ENCODE measurements at regions not wholly inside any gene's neighbourhood (a gene's known extent, or its start where the extent isn't known, plus 50 kb on each side); places are given as distances from the start of the nearest gene placed in this dataset.

- DNase-seq (ENCODE audit: extremely low read depth in 1 of 11, low read depth in 9 of 11, low spot score in 4 of 11) = no peak
These were observed 106.3 kb upstream of the THY1 start for GRCh38 chr11:119529063-119529845.

- DNase-seq (ENCODE audit: extremely low read depth in 1 of 11, low read depth in 9 of 11, low spot score in 4 of 11) = no peak
These were observed 102.9 kb upstream of the THY1 start for GRCh38 chr11:119525867-119526196.

GRCh38 chr11:119525180-119525866 lies 102.4 kb upstream of the THY1 start:
- no peak for DNase-seq (ENCODE audit: extremely low read depth in 1 of 11, low read depth in 9 of 11, low spot score in 4 of 11)

GRCh38 chr11:119523539-119524157 lies 100.7 kb upstream of the THY1 start:
- DNase-seq (ENCODE audit: extremely low read depth in 1 of 11, low read depth in 9 of 11, low spot score in 4 of 11) = no peak

GRCh38 chr11:119522609-119523008 lies 99.6 kb upstream of the THY1 start:
- no peak for DNase-seq (ENCODE audit: extremely low read depth in 1 of 11, low read depth in 9 of 11, low spot score in 4 of 11)

- DNase-seq (ENCODE audit: extremely low read depth in 1 of 11, low read depth in 9 of 11, low spot score in 4 of 11) = no peak
These were observed 98.6 kb upstream of the THY1 start for GRCh38 chr11:119521551-119521950.

- DNase-seq (ENCODE audit: extremely low read depth in 1 of 11, low read depth in 9 of 11, low spot score in 4 of 11) = no peak
These were observed 98.0 kb upstream of the THY1 start for GRCh38 chr11:119520966-119521365.

- DNase-seq (ENCODE audit: extremely low read depth in 1 of 11, low read depth in 9 of 11, low spot score in 4 of 11) = no peak
These were observed 97.4 kb upstream of the THY1 start for GRCh38 chr11:119520400-119520799.

GRCh38 chr11:119519796-119520195 lies 96.8 kb upstream of the THY1 start:
- no peak for DNase-seq (ENCODE audit: extremely low read depth in 1 of 11, low read depth in 9 of 11, low spot score in 4 of 11)

- DNase-seq (ENCODE audit: extremely low read depth in 1 of 11, low read depth in 9 of 11, low spot score in 4 of 11) = peak; percentile 41 to 76 (median 63)
These were observed 96.1 kb upstream of the THY1 start for GRCh38 chr11:119518746-119519730.

- DNase-seq (ENCODE audit: extremely low read depth in 1 of 11, low read depth in 9 of 11, low spot score in 4 of 11) = no peak
These were observed 92.9 kb upstream of the THY1 start for GRCh38 chr11:119515771-119516400.

- no peak for DNase-seq (ENCODE audit: extremely low read depth in 1 of 11, low read depth in 9 of 11, low spot score in 4 of 11)
These were observed 90.8 kb upstream of the THY1 start for GRCh38 chr11:119513806-119514170.

- DNase-seq (ENCODE audit: extremely low read depth in 1 of 11, low read depth in 9 of 11, low spot score in 4 of 11) = no peak
These were observed 90.3 kb upstream of the THY1 start for GRCh38 chr11:119513131-119513805.

GRCh38 chr11:119512369-119512768 lies 89.4 kb upstream of the THY1 start:
- no peak for DNase-seq (ENCODE audit: extremely low read depth in 1 of 11, low read depth in 9 of 11, low spot score in 4 of 11)

- no peak for DNase-seq (ENCODE audit: extremely low read depth in 1 of 11, low read depth in 9 of 11, low spot score in 4 of 11)
These were observed 88.8 kb upstream of the THY1 start for GRCh38 chr11:119511614-119512306.

- DNase-seq (ENCODE audit: extremely low read depth in 1 of 11, low read depth in 9 of 11, low spot score in 4 of 11) = no peak
These were observed 87.0 kb upstream of the THY1 start for GRCh38 chr11:119509969-119510401.

GRCh38 chr11:119509282-119509841 lies 86.4 kb upstream of the THY1 start:
- no peak for DNase-seq (ENCODE audit: extremely low read depth in 1 of 11, low read depth in 9 of 11, low spot score in 4 of 11)
